NOMO-1 treated with dmso at 0.1 percent for 144 hours (cell line): ENCODE measurements at regions not wholly inside any gene's neighbourhood (a gene's known extent, or its start where the extent isn't known, plus 50 kb on each side); places are given as distances from the start of the nearest gene placed in this dataset.

Experiments
- DNase-seq: peaks from one replicate; lab custom pipeline; 2025; ENCODE audit not compliant: unreplicated experiment; lab: John Stamatoyannopoulos, UW

DNA sequence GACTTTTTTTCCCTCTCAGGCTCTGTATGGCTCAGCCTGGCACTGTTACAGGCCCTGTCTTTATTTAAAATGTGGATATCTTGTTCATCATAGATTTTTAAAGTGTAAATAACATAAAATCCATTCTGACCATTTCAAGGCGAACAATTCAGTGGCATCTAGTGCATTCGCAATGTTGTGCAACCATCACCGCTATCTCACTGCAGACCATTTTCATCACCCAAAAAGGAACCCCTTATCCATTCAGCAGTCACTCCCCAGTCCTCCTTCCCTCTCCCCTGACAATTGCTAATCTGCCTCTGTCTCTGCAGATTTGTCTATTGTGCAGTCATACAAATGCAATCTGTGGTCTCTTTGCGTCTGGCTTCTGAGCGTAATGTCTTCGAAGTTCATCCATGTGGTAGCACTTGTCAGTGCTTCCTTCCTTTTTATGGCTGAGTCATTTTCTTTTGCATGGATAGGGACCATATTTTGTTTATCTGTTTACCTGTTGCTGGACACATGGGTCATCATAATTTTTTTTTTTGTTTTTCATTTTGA lies 148.8 kb upstream of the LHX5 start:
- DNase-seq, result no peak

DNA sequence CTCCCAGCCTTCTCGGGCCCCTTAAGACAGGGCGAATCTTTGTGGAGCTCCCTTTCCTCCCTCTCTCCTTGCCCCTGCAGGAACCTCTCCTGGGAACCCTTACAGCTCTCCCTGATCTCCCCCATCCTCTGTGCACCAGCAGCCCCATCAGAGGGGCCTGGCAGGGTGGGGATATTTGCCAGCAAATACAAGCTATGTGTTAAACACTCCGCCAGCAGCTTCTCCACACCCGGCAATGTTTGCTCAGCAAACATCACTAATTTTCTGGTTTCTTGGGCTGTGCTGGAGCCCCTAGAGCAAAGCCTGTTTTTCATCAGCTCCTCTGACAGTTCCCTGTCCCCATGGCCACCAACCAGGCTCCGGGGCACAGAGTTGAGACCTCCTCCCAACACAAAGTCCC lies 147.5 kb upstream of the LHX5 start:
- no peak for DNase-seq

DNA sequence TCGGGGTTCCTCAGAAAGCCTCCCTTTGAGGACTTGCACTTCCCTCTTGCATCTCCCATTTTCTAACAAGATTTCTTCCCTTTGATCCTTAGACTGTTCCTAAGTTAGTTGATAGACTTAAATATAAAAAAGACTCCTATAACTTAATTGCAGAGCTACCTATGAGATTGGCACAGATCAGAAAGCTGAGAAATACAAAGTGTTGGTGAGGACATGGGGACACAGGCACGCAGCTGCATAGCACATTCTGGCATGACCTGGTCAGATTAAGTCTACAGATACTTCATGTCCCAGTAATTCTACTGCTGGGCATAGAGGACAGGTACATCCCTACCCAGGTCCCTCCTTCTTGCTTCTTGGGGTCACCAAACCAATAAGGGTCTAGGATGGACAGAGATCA lies 141.7 kb upstream of the LHX5 start:
- DNase-seq, result no peak

DNA sequence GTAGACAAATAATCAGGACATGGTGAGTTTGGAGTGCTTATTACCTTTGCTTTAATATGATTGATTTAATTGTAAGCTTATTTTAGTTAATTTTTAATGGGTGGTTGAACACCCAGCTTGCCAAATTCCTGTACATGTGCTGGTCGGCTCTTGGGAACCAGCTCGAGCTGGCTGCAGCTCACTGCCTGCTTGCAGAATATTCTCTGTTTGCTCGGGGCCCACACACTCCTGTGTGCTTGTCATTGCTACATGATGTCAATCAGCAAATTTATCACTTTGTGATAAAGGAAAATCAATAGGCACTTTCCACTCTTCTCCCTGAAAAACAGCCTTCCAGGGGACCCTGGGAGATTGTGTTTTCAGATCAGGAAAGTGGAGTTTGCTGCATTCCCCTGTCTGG lies 141.1 kb upstream of the LHX5 start:
- no peak for DNase-seq

DNA sequence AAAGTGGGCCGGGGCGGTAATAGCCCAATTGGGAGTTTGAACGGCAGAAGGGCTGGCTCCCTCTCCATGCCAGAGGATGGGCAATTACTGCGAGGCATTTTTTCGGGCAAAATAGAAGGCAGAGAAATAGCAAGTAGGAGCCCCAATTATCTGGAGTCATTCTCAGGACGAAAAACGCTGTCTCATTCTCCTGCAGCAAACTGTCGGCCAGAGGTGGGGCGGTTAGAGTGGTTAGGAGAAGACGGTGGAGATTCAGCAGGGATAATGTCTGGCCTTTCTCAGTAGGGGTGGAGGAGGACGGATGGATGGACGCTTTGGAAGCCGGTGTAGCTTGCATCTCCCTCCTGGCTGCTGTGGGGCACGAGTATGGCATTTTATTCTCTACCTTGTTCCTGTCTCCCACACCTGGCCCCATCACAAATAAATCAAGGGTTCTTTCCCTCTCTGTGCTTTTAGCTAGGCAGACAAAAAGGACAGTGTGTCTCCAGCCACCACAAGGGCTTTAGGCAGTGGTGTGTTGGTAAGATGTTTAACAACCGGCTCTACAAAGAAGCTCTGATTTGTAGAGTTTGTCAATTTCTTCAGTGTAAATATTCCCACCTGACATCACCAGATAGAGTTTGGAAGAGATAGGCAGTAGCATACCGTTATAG lies 140.5 kb upstream of the LHX5 start:
- no peak for DNase-seq

DNA sequence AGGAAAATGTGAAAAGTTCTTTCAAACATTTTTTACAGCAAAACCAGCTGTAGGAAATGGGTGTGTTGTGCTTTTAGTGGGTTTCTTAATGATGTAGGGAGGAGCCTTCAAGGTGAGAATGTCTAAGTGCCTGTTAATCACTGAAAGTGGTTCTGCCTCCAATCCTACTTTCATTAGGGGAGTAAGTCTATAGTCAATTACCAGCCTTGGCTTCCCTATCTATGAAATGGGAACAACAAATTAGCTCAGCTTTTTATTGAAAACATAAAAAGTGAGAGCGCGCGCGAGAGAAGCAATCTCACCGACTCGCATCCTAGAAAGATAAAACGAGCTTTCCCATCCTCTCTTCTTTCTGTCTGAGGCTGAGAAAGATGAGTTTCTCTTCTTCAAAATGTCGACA lies 140.0 kb upstream of the LHX5 start:
- DNase-seq, result no peak

DNA sequence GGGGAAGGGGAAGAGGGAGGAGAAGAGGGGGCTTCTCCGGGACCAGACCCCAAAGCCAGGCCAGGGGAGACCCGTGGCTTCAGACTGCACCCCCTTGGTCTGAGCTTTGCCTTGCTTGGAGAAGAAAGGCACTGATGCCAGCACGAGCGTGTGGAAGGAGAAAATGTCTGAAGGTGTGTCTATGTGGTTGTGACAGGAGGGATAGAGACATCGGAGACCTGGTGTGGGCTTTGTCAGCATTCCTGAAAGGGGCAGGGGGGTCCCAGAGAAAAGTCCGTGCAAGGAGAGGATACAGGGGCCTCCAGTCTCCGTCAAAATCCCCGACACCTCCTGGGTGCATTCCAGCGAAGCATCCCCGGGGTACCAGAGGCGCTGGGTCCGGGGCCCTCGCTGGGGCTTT lies 139.0 kb upstream of the LHX5 start:
- DNase-seq, result no peak

DNA sequence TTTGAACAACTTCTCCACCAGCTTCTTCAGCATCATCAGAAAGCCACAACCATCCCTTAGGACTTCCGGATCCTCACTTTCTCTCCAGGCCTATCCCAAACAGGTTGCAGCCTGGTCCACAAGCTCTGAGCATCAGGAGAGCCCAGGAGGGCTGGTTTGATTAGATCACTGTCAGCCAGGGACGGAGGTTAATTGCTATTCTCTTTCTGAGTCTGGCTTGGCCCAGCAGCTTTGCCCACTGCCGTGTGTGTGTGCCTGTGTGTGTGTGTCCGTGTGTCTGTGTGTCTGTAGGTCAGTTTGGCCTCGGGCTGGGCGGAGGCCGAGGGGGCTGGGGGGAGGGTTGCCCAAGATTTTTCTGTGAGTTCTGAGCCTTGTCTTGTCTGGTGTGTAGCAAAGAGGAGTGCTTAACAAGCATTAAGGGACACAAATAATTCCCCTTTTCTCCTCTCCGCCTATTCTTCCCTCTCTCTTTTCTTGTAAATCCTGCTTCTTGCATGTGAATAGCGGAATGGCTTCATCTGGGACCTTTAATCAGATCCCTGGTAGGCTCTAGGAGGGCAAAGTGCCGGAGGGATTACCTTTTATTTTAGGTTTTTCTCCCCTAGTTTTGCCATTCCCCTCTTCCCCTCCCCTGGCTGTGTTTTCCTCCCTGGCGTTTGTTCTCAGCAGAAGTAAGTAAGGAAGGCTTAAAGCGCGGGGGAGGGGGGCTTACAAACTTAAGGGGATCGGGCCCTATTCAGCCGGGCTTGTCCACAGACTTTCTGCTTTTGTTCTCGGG lies 138.2 kb upstream of the LHX5 start:
- DNase-seq, result no peak

DNA sequence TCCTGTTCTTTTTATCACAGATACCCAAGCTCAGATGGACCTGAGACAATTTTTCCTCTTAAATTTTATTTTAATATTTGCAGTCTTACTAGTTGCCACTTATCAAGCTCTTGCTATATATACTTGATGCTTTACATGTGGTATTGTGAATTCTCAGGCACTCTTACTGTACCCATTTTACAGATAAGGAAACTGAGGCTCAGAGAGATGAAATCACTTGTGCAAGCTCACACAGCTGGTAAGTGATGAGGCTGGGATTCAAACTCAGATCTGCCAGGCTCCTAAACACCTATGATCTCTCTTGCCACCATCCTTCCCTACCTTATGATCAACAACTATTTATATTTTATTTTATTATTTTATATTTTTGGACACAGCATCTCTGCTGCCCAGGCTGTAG lies 133.0 kb upstream of the LHX5 start:
- no peak for DNase-seq

DNA sequence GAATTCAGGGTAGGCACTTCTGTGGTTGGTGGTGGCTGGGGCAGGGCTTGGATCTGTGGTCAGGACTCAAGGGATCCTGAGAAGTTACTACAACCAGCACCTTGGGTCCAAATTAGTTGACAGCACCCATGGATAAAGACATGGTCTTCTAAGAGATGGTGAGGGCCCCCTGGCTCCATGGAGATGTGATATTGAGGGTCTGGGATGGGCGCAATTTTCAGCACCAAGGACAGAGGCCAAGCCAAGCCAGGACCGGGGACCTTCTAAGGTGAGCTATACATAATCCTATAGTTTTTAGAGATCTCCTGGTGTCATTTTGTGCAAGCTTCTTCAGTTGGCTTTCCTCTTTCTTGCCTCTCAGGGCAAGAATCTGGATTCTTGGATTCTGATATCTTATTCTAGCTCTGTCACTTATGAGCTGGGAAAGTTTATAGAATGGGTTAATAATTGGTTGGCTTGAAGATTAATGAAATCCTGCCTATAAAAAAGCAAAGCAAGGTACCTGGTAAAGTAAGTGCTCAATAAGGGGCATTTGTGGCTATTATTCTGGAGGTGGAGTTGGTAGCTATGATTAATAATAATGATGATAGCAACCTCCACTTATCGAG lies 130.1 kb upstream of the LHX5 start:
- no peak for DNase-seq

DNA sequence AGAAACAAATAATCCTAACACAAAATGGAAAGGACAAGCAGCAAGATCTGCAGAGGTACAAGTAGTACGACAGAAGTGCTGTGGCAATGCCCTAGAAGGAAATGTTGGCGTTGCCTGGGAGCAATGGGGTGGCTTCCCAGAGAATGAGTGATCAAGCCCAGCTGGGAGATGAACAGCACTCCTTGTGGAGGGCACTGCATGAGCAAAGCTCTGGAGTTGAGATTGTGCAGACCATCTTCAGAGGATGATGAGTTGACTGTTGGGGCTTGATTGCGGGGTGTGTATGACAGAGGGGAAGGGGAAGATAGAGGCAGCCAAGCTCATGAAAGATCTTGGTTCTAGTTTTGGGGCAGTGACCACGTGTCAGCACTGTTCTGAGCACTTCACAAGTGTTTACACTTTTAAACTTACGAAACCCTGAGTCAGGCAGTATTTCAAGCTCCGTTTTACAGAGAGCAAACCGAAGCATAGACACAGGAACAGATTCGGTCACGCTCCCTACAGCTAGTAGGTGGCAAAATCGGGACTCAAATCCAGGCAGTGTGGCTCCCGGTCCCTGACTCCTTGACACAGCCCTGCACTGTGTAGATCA lies 127.2 kb upstream of the LHX5 start:
- no peak for DNase-seq

DNA sequence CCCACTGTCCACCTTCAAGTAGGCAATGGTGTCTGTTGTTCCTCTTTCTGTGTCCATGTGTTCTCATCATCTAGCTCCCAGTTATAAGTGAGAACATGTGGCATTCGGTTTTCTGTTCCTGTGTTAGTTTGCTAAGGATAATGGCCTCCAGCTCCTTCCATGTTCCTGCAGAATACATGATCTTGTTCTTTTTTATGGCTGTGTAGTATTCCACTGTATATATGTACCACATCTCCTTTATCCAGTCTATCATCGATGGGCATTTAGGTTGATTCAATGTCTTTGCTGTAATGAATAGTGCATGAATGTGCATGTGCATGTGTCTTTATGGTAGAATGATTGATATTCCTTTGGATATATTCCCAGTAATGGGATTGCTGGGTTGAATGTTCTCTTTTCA lies 123.3 kb upstream of the LHX5 start:
- DNase-seq, result no peak

DNA sequence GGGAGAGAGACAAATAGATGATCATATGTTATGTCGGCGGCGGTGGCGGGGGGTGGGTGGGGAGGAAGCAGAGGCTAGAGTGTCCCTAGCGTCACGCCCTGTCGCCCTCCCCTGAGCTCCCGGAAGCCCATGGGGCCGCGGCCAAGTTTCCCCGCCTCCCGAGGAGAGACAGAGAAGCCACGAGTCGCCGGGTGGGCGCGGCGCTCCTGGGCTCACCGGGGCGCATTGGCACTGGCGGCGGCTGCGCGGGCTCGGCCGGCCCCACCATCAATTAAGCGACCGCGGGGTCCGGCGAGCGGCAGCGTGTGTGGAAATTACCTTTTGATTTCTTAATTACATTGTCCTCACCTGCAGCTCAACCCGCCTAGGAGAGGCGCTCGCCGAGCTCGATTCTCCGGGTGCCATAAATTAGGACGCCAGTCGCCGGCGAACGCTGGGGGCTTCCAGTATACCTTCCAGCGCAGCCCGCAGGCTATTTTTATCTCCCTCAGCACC lies 119.9 kb upstream of the LHX5 start:
- DNase-seq, result peak; percentile 54

DNA sequence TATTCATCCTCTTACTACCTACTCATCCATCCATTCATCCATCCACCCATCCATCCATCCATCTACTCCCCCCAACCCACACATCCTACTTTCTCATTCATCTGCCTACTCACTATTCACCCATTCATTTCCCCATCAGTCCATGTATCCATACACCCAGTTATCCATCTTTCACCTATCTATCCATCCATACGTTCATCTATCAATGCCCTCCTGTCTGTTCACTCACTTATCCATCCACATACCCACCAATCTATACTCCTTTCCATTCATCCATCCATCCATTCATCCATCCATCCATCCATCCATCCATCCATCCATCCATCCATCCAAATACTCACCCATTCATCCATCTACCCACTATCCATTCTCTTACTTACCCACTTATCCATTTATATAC lies 117.8 kb upstream of the LHX5 start:
- no peak for DNase-seq

DNA sequence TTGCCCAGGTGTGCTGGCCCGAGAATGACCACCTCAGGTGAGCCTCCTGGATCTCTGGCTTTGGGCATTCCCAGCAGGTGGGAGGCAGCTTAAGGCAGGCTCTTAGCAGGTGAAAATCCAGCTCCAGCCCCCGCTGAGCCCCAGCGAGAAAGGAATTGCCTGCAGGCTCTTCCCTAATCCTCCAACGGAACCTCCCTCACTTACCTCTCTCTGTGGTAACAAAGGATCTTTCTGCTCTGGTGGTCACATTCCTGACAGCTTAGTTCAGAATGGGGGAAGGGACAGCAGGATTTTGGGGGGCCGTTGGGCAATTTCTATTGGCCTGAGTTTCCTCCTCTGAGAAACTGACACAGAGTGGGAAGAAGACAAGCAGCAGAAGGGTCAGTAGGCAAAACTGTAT lies 116.0 kb upstream of the LHX5 start:
- DNase-seq, result no peak

DNA sequence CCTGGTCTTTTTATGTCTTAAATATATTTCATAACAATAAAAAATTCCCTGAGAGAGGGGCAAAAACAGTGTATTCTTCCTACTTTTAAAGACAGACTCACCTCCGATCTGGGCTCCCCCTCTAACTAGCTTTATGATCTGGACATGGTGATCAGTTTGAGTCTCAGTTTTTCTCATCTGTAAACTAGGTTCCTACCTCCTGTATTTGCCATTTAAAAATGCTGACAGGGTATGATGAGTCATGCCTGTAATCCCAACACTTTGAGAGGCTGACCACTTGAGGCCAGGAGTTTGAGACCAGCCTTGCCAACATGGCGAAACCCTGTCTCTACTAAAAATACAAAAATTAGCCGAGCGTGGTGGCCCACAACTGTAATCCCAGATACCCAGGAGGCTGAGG lies 114.8 kb upstream of the LHX5 start:
- no peak for DNase-seq

DNA sequence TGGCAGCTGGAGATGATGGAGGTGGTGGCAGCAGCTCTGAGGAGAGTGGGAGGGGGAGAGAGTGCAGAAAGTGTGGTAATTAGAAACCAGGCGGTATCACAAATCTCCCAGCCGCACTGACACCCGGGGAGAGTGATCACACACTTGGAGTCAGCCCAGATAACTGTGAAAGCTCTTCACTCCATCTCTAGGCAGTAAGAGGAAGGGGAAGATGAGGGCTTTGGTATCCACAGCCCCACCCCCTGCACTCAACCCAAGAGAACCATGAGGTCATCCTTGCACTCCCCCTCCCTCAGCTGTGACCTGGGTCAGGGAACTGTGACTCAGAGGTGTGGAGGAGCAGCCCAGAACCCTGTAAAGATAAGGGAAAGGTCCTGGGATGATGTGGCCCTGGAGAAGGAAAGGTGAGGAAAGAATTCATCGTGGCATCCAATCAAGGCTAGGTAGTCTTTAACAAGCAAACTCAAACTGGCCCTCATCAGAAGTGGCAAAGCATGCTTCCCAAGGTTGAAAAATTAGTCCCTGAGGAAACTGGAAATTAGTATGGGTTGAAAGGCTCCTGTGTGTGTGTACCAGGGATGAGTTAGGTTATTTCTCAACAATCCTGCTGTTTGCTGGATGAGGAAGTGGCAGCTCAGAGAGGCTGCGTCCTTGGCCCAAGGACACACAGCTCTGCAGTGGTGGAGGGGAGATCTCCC lies 111.0 kb upstream of the LHX5 start:
- no peak for DNase-seq

DNA sequence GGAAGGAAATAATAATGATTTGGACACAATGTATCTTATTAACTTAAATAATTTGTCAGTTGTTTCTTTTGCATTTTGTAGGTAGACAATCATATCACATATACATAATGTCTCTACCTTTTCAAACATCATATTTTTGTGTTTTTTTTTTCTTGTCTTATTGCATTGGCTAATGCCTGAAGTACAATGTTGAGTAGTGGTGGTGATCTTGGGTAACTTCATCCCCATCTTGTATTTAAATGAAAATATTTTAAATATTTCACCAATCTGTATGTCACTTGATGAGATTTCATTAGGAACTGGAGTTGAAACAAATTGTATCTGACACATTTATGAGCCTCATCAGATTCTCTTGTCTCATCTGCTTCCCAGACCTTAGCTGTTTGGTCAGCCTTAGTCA lies 109.7 kb upstream of the LHX5 start:
- DNase-seq, result no peak

DNA sequence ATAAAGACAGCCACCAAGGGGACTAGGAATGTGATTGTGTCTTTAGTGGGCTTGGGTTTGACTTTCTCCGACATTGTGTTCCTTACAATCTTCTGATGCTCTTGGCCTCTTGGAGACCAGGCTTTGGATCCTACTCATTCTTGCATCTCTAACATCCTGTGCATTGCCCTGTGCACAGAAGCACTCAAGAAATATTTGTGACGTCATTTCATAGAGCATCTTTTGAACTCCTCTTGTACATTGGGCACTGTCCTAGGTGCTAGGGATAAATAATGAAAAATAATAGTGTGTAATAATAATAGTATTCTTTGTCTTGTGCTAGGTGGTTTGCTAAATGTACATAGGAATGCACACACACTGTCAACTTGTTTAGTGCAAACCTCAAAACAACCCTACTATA lies 108.8 kb upstream of the LHX5 start:
- no peak for DNase-seq

DNA sequence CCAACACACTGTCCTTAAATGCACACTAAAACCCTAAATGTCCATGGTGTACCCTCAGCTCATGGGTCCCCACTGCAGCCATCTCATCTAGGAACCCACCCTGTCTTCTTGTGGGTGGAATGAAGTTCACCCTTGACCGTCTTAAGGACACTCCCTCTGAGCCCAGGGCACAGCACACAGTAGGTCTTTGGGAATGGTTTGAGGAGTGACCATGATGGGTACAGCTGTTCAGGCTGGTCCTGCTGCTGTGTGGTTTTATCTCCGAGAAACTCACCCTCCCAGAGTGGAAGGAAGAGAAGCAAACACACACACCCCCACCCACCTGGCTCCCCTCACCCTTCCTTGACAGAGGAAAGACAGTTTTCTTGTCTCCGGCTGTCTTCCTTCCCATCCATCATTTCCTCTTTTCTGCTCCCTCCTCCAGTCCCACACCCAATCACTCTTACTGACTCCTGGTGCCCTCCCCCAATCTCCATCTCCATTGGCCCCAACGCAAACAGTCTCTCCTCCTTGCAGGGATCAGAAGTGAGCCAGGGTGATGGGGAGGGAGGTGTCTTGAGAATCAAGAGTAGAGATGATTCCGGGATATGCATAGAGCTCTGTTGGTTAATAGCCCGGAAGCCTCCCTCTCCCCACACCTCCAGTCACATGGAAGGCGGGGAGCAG lies 105.9 kb upstream of the LHX5 start:
- DNase-seq, result no peak

DNA sequence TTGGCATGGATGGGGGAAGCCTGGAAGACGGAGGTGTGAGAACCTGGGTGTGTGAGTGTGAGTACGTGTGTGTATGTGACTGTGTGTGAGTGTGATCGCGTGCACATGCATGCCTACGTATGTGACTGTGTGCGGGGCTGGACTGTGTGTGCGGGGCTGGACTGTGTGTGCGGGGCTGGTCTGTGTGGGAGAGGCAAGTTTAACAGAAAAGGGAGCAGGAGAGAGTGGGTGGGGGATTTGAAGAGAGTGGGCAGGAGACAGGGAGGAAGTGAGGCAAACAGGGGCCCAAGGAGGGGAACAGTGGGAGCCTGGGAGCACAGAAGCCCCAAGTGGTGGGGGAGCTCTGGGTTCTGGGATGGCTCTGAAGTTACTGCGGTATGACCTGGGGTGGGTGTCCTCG lies 103.7 kb upstream of the LHX5 start:
- DNase-seq, result no peak
